ENCODE measurements at regions not wholly inside any gene's neighbourhood (a gene's known extent, or its start where the extent isn't known, plus 50 kb on each side); places are given as distances from the start of the nearest gene placed in this dataset.

DNA sequence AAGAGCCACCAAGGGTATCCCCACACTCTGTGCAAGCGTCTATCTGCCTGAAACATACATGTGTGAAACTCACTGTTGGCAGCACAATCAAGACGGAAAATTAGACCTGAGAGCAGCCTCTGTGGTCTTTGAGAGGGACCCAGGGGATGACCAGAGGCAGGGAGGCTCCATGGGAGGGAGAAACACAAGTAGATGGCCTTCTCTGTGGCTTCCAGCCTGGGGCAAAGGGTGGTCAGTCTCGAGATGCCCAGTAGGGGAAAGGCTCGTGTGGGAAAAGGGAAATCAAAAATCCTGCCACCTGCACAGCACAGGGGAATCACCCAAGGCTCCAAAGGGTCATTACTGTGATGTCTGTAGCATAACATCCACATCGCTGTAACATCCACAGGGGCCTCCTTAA is 823.3 kb downstream of the KCNJ18 start:
- TF ChIP-seq, protein P1, sequence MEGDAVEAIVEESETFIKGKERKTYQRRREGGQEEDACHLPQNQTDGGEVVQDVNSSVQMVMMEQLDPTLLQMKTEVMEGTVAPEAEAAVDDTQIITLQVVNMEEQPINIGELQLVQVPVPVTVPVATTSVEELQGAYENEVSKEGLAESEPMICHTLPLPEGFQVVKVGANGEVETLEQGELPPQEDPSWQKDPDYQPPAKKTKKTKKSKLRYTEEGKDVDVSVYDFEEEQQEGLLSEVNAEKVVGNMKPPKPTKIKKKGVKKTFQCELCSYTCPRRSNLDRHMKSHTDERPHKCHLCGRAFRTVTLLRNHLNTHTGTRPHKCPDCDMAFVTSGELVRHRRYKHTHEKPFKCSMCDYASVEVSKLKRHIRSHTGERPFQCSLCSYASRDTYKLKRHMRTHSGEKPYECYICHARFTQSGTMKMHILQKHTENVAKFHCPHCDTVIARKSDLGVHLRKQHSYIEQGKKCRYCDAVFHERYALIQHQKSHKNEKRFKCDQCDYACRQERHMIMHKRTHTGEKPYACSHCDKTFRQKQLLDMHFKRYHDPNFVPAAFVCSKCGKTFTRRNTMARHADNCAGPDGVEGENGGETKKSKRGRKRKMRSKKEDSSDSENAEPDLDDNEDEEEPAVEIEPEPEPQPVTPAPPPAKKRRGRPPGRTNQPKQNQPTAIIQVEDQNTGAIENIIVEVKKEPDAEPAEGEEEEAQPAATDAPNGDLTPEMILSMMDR (IDR thresholded peaks at IDR 0.05 in 4 of 5, conservative IDR thresholded peaks at IDR 0.05 in 1 of 5): no peak
- no peak for TF ChIP-seq POLR2A (IDR thresholded peaks at IDR 0.05)
